ENCODE measurements at regions not wholly inside any gene's neighbourhood (a gene's known extent, or its start where the extent isn't known, plus 50 kb on each side); places are given as distances from the start of the nearest gene placed in this dataset.

- in situ Hi-C loops (cut with HindIII; ENCODE audit: low pct_unique_long_range_greater_than_20kb, low sequenced_read_pairs) = no loop called here
These were observed 375.2 kb upstream of the MARCKS start for GRCh38 chr6:113481910-113482309.

GRCh38 chr6:113482771-113483170 lies 374.4 kb upstream of the MARCKS start:
- POLR2A ChIA-PET = no interaction called here
- in situ Hi-C loops (cut with HindIII; ENCODE audit: low pct_unique_long_range_greater_than_20kb, low sequenced_read_pairs) = no loop called here
- no peak for TF ChIP-seq SIN3A (IDR thresholded peaks at IDR 0.05; ENCODE audit: borderline replicate concordance, insufficient read depth, low read depth, low read length)
- TF ChIP-seq TCF7L2 (IDR thresholded peaks at IDR 0.05; ENCODE audit: low read depth, low read length) = no peak
- TF ChIP-seq POLR2AphosphoS5 (IDR thresholded peaks at IDR 0.05; ENCODE audit: low read depth, low read length) = no peak
- TF ChIP-seq REST (IDR thresholded peaks at IDR 0.05; ENCODE audit: insufficient read depth in 1 of 2, low read depth in 2 of 2, low read length in 1 of 2) = no peak
- TF ChIP-seq CTCF (IDR thresholded peaks at IDR 0.05) = no peak

More at GRCh38 chr6:113481910-113482309, 375.2 kb upstream of the MARCKS start:
- intact Hi-C loops (cut with micrococcal nuclease; ENCODE audit: unreplicated experiment) = no loop called here
- ChIA-PET POLR2A (no interaction called here), CTCF (no interaction called here)
- DNase-seq (ENCODE audit: low read depth, low spot score) = no peak
- TF ChIP-seq TCF7L2 (IDR thresholded peaks at IDR 0.05; ENCODE audit: low read depth, low read length) = no peak
- TF ChIP-seq CTCF (IDR thresholded peaks at IDR 0.05) = no peak
- TF ChIP-seq REST (IDR thresholded peaks at IDR 0.05; ENCODE audit: insufficient read depth in 1 of 2, low read depth in 2 of 2, low read length in 1 of 2) = no peak
- TF ChIP-seq POLR2AphosphoS5 (IDR thresholded peaks at IDR 0.05; ENCODE audit: low read depth, low read length) = no peak
- TF ChIP-seq SIN3A (IDR thresholded peaks at IDR 0.05; ENCODE audit: borderline replicate concordance, insufficient read depth, low read depth, low read length) = no peak
- Histone ChIP-seq H3K9me3 (ENCODE audit: control insufficient read depth, insufficient read depth, low read depth, low read length) (no peaks in the 10 kb centered on the region), H3K4me1 (ENCODE audit: control insufficient read depth, insufficient read depth, low read length) (no peaks in the 10 kb centered on the region), H3K4me3 (ENCODE audit: low read depth in 2 of 2, low read length in 2 of 2) (no peak overlapping the region), H3K36me3 (ENCODE audit: control insufficient read depth, insufficient read depth, low read length) (no peaks in the 10 kb centered on the region), H3K27ac (ENCODE audit: low read length) (no peak overlapping the region), H3K27me3 (ENCODE audit: control insufficient read depth, insufficient read depth, low read length) (no peaks in the 10 kb centered on the region)
- no peak for ATAC-seq
- BruUV-seq (replicated peaks) = no TSS peak

More at GRCh38 chr6:113482771-113483170, 374.4 kb upstream of the MARCKS start:
- no peaks in the 10 kb centered on the region for H3K9me3 ChIP-seq (ENCODE audit: control insufficient read depth, insufficient read depth, low read depth, low read length)
- DNase-seq (ENCODE audit: low read depth, low spot score) = no peak
- no peak overlapping the region for H3K4me3 ChIP-seq (ENCODE audit: low read depth in 2 of 2, low read length in 2 of 2)
- H3K27ac ChIP-seq (ENCODE audit: low read length) = no peak overlapping the region
- H3K4me1 ChIP-seq (ENCODE audit: control insufficient read depth, insufficient read depth, low read length) = no peaks in the 10 kb centered on the region
- H3K36me3 ChIP-seq (ENCODE audit: control insufficient read depth, insufficient read depth, low read length) = no peaks in the 10 kb centered on the region
- ATAC-seq = no peak
- no TSS peak for BruUV-seq (replicated peaks)
- H3K27me3 ChIP-seq (ENCODE audit: control insufficient read depth, insufficient read depth, low read length) = no peaks in the 10 kb centered on the region
- CTCF ChIA-PET = no interaction called here
- intact Hi-C loops (cut with micrococcal nuclease; ENCODE audit: unreplicated experiment) = no loop called here
